Amygdala (tissue), 56 donors: ENCODE measurements at regions not wholly inside any gene's neighbourhood (a gene's known extent, or its start where the extent isn't known, plus 50 kb on each side); places are given as distances from the start of the nearest gene placed in this dataset.
"Not testable (repeated sequence)": the region's sequence is repeated elsewhere in the genome, so short reads cannot be mapped to it uniquely, and the experiment has no call there.

Experiments used
- DNase-seq, 56 donors: peaks; one replicate each; lab custom pipeline; 2025; lab: John Stamatoyannopoulos, UW

- DNase-seq, result no peak
These were observed 1224.8 kb downstream of the JRKL start for GRCh38 chr11:97614606-97615005.

- no peak for DNase-seq
These were observed 1225.7 kb downstream of the JRKL start for GRCh38 chr11:97615546-97615945.

GRCh38 chr11:97617031-97617430 is 1227.2 kb downstream of the JRKL start:
- no peak for DNase-seq

- DNase-seq, result no peak
These were observed 1230.2 kb downstream of the JRKL start for GRCh38 chr11:97620007-97620406.

- DNase-seq, result no peak
These were observed 1231.5 kb downstream of the JRKL start for GRCh38 chr11:97621282-97621681.

GRCh38 chr11:97622795-97623194 is 1233.0 kb downstream of the JRKL start:
- DNase-seq, result no peak

- not testable (repeated sequence) for DNase-seq
These were observed 1246.9 kb downstream of the JRKL start for GRCh38 chr11:97636741-97637140.

- DNase-seq, result no peak
These were observed 1247.9 kb downstream of the JRKL start for GRCh38 chr11:97637701-97638100.

- no peak for DNase-seq
These were observed 1248.9 kb downstream of the JRKL start for GRCh38 chr11:97638641-97639224.

- no peak for DNase-seq
These were observed 1252.2 kb downstream of the JRKL start for GRCh38 chr11:97641988-97642387.

- no peak for DNase-seq
These were observed 1255.9 kb downstream of the JRKL start for GRCh38 chr11:97645736-97646135.

- DNase-seq, result no peak
These were observed 1266.5 kb downstream of the JRKL start for GRCh38 chr11:97656356-97656755.

- DNase-seq, result no peak
These were observed 1268.0 kb downstream of the JRKL start for GRCh38 chr11:97657852-97658251.

GRCh38 chr11:97667057-97667456 is 1277.2 kb downstream of the JRKL start:
- no peak for DNase-seq

- no peak for DNase-seq
These were observed 1293.9 kb downstream of the JRKL start for GRCh38 chr11:97683733-97684132.

- no peak for DNase-seq
These were observed 1295.0 kb downstream of the JRKL start for GRCh38 chr11:97684486-97685439.

- no peak for DNase-seq
These were observed 1295.9 kb downstream of the JRKL start for GRCh38 chr11:97685695-97686094.

- DNase-seq, result no peak
These were observed 1297.3 kb downstream of the JRKL start for GRCh38 chr11:97687111-97687510.

- DNase-seq, result no peak
These were observed 1301.2 kb downstream of the JRKL start for GRCh38 chr11:97691061-97691460.

GRCh38 chr11:97702951-97703350 is 1313.1 kb downstream of the JRKL start:
- DNase-seq, result no peak

GRCh38 chr11:97703851-97704250 is 1314.0 kb downstream of the JRKL start:
- no peak for DNase-seq

GRCh38 chr11:97705441-97705840 is 1315.3 kb upstream of the CNTN5 start:
- not testable (repeated sequence) for DNase-seq
